NCI-H2107 (cell line): ENCODE measurements at regions not wholly inside any gene's neighbourhood (a gene's known extent, or its start where the extent isn't known, plus 50 kb on each side); places are given as distances from the start of the nearest gene placed in this dataset.
"Not testable (repeated sequence)": the region's sequence is repeated elsewhere in the genome, so short reads cannot be mapped to it uniquely, and the experiment has no call there.

Source experiments
- DNase-seq: peaks from one replicate; lab custom pipeline; 2025; lab: John Stamatoyannopoulos, UW

- no peak for DNase-seq
These were observed 139.6 kb downstream of the MYLK4 start for GRCh38 chr6:2611092-2611491.

DNA sequence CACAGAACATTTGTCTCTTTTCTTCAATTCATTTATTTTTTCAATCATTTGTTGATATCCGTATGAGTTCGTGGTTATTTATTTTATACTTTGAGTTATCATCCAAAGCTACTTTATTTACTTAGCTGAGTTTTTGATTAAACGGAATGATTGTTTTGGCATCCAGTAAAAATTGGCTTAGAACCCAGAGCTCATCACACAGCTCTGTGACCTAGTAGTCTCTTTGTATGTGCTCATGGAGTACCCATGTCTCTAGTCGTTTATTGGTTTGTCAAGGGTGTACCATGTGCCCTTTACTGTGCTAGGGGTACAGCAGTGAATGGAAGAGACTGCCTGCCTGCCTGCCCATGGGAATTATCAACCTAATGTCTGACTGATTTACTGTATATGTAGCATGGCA, 142.2 kb downstream of the MYLK4 start:
- DNase-seq: no peak

DNA sequence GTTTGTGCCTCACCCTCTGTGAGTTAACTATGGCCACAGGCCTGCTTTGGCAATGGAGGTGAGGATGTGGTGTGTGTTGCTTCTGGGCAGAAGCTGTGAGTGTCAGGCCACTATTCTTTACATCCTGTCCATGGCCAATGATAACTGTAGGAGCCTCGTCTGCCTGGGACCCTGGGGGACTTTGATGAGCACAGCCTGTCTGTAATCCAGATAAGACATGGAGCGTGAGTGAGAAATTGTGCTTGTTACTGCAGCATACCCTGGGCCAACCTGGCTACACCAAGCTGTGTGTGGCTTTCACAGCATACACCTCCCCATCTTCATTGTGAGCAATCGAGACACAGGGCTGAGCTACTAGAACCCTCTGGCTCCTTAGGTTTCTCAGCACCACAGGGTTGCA, 150.4 kb downstream of the MYLK4 start:
- DNase-seq: no peak

GRCh38 chr6:2599817-2600216, 150.9 kb downstream of the MYLK4 start:
- DNase-seq: no peak

GRCh38 chr6:2598867-2599266, 151.9 kb downstream of the MYLK4 start:
- no peak for DNase-seq

DNA sequence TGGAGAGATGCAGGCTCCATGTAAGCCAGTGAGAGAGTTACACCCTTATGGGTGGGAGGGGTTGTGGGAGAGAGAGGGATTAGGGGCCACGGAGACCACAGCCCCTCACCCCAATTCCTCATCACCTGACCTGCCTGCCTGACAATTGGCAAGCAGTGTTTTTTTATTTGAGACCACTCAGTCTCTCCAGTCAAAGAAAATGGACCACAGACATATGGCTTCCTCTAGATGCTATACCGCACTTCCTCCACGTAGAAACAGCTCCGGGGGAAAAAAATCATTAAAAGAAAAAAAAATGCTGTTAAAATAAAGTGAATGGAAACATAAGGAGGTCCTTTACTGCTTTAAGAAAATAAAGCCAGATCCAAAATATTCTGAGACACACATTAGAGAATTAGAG, 152.7 kb downstream of the MYLK4 start:
- DNase-seq: no peak

GRCh38 chr6:2597457-2597856, 153.3 kb downstream of the MYLK4 start:
- DNase-seq: not testable (repeated sequence)

DNA sequence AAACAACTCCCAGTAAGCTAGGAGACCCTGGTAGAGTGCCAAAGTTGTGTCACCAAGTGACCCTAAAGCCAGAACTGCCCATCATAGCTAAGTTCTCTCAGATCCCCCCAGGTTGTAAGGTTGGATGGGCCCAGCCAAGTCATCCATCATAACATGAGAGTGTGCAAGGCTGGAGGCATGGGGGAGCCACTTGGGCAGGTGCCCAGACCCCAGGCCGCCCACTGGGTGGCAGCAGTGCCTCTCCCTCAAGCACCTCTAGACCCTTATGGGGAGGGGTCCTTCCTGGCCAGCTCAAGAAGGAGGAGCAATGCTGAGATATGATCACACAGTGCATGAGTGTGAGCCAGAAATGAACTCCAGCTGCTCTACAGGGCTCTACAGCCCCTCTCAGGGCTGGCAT, 154.5 kb downstream of the MYLK4 start:
- no peak for DNase-seq

GRCh38 chr6:2594868-2595267, 155.9 kb downstream of the MYLK4 start:
- DNase-seq: no peak

DNA sequence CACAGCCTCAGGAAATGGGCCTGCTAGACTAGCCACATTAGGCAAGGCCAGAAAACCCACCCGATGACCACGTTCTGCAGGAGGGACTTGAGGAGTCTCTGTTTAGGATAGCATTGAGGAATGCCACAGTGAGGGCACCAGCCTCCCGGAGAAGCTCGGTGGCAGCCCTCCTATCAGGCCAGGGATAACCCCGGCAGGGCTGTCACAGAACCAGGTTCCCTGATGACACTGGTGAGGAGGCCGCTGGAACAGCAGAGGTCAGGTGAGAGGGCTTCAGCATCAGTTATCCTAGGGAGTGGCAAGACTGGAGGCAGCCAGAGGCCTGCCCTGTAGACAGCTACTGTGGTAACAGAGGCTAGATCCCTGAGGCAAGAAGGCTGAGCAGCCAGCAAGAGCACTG, 157.6 kb downstream of the MYLK4 start:
- DNase-seq: no peak

DNA sequence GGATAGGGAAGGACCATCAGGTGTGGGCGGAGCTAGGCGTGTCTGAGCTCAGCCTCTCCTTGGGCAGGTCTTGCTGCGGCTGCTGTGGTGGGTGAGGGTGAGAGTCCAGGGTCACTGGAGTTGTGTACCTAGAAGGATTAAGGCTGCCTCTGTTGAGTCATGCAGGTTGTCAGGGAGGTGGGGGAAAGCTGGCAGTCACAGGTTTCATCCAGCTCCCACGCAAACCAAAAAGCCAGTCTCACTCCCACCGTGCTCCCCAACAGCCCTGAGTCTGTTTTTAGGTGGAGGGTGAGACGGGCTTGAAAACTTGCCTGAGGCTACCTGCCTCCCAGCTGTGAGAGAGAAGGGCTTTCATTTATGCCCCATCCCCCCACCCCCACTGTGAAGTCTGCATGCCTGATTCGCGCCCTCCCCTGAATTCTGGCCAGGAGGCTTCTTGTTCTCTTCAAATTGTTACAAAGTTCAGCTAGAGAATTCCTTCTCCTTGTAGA, 161.5 kb downstream of the MYLK4 start:
- DNase-seq: no peak

GRCh38 chr6:2583459-2583858, 167.3 kb downstream of the MYLK4 start:
- no peak for DNase-seq

- DNase-seq: peak; percentile 0
These were observed 168.5 kb downstream of the MYLK4 start for GRCh38 chr6:2582268-2582667.

DNA sequence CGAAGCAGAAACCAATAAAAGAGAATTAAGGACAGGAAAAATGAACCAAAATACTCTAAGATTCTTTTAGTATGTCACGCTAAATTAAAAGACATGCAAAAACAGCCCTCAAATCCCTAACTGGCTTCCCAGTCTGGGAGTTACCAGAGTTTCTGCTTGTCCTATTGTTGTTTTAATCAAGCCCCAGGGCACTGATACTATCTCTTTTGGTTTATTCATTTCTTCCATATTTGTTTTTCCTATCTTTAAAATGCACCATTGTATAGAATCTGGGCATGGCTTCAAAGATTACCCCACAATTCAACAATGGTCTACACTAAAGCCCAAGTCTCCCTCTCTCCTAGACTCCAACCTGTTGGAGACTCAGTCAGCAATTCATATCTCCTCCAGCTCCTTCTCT, 169.1 kb downstream of the MYLK4 start:
- no peak for DNase-seq

DNA sequence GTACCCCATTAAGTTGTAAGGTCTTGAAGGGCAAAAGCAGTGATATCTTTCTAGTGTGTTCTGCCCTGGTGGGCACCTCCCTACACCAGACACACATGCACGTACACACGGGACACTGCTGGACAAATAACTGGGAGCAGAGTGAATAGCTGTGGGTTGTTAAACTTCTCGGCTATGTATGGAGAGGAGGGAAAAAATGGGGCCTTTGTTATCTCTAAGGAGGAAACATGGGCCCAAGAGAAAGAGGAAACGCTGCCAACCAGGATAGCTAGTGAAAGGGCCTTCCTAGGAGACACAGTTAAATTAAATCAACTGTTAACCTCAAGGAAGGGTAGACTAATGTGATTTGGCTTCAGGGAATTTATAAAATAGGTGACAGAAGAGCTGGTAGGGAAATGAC, 169.7 kb downstream of the MYLK4 start:
- DNase-seq: no peak

DNA sequence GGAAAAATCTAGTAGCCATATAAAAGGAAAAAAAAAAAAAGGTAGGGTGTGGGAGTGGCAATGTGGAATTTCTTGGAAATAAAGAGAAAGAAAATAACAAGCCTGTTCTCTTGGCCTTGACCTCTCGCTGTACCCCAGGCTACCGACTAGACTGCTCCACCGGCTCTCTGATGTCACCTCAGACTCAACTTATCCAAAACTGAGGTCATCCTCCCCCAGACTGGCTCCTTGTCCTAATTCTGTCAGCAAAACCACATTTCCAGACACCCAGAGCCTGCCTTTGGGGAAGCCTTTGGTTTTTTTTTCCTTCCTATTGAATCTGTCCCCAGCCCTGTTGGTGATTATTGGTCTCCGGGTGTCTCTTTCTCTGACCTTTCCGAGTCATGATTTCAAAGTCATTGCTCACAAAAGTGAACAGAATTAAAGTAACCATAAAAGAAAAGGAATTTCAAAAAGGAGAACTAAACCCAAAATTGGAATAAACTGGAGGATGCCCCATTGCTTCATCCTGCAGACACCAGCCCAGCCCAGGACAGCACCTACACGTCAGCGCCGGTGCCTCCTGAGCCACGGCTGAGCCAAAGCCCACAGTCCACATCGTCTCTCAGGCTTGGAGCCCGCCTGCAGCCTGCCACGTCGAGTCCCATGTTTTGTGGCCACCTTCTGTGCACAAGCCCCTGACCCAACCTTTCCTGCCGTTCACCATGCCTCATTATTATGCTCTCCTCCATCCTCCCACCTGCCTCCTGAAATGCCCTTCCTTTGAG, 170.7 kb downstream of the MYLK4 start:
- no peak for DNase-seq

- no peak for DNase-seq
These were observed 171.4 kb downstream of the MYLK4 start for GRCh38 chr6:2579241-2579761.

DNA sequence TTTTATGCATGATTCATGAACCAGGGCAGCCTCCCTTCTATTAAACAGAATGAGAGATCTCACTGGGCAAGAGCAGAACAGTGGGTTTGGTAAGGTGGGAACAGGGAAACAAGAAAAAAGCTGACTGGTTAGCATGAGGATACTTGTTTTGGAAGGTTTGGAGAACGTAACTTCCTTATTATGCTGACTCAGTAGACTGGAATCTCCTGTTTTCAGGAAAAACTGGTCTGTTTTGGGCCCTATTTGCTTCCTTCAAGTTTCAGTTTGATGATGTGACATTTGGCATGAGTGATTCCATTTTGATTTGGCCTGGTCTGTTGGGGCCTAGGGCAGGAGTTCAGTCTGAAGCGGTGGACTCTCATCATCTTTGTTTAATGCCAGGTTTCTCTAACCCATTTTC, 172.0 kb downstream of the MYLK4 start:
- DNase-seq: no peak

- DNase-seq: no peak
These were observed 174.2 kb downstream of the MYLK4 start for GRCh38 chr6:2576499-2576898.

- DNase-seq: no peak
These were observed 175.5 kb downstream of the MYLK4 start for GRCh38 chr6:2575236-2575635.

DNA sequence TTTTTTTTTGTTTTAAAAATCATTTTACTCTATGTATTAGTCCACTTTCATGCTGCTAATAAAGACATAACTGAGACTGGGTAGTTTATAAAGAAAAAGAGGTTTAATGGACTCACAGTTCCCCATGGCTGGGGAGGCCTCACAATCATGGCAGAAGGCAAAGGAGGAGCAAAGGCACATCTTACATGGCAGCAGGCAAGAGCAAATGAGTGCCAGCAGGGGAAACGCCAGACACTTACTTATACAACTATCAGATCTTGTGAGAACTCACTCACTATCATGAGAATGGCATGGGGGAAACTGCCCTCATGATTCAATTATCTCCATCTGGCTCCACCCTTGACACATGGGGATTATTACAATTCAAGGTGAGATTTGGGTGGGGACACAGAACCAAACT, 181.3 kb downstream of the MYLK4 start:
- DNase-seq: not testable (repeated sequence)

- no peak for DNase-seq
These were observed 184.7 kb downstream of the MYLK4 start for GRCh38 chr6:2566048-2566447.

- DNase-seq: no peak
These were observed 185.2 kb downstream of the MYLK4 start for GRCh38 chr6:2565499-2565898.

DNA sequence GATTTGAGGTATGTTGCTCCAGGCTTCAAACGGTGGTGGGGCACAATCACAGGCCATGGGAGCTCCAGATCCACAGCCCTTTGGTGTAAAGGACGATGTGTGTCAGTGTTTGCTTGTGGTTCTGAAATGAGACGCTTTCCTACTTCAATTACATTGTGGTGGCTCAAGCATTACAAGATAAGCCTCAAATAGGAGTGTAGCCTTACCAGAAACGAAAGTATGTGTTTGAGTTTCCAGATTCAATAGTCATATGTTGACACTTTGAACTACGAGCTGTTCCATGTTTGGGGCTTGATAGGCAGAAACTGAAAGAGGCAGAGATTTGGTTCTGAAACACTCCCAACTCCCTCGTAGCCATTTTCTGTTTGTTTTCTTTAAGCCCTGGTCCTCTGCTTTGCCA, 187.1 kb downstream of the MYLK4 start:
- DNase-seq: peak; percentile 4
